Right lobe of liver (tissue), 4 donors: ENCODE measurements at regions not wholly inside any gene's neighbourhood (a gene's known extent, or its start where the extent isn't known, plus 50 kb on each side); places are given as distances from the start of the nearest gene placed in this dataset.

Experiments
- CTCF ChIP-seq, 4 donors: fragments of 200-600 bp in 3 of 4; fragments of 450-650 bp in 1 of 4; IDR thresholded peaks; one replicate each; pipeline versions ENCODE4 v1.5.1 to v1.8.0; 2016 to 2022; ENCODE audit warnings: antibody characterized with exemption in 4 of 4, mild to moderate bottlenecking in 2 of 4
- POLR2A ChIP-seq: fragments of 450-650 bp; IDR thresholded peaks from one replicate; pipeline ENCODE4 v1.6.1; 2017; ENCODE audit warnings: antibody characterized with exemption, mild to moderate bottlenecking
- donor health status: DM: no; HTN: no; CAD: no.
- donor health status: DM: no; HTN: no; CAD: no.
- donor health status: DM: no; HTN: yes; CAD: no.

GRCh38 chr15:93608643-93609148, 519.7 kb upstream of the RGMA start:
- TF ChIP-seq POLR2A: no peak
- TF ChIP-seq CTCF (IDR thresholded peaks at IDR 0.05): no peak
